UCSD-AML1 (cell line): ENCODE measurements at regions not wholly inside any gene's neighbourhood (a gene's known extent, or its start where the extent isn't known, plus 50 kb on each side); places are given as distances from the start of the nearest gene placed in this dataset.
"Not testable (repeated sequence)": the region's sequence is repeated elsewhere in the genome, so short reads cannot be mapped to it uniquely, and the experiment has no call there.

ENCODE experiments used
- DNase-seq: peaks from one replicate; lab custom pipeline; 2025; ENCODE audit not compliant: unreplicated experiment; lab: John Stamatoyannopoulos, UW

- no peak for DNase-seq
Measured at GRCh38 chr4:135464311-135464710, 1262.7 kb upstream of the PABPC4L start.

GRCh38 chr4:135447598-135447997 lies 1246.0 kb upstream of the PABPC4L start:
- not testable (repeated sequence) for DNase-seq

- no peak for DNase-seq
Measured at GRCh38 chr4:135434936-135435335, 1233.3 kb upstream of the PABPC4L start.

GRCh38 chr4:135429528-135429927 lies 1227.9 kb upstream of the PABPC4L start:
- DNase-seq = no peak

- no peak for DNase-seq
Measured at GRCh38 chr4:135418353-135418752, 1216.8 kb upstream of the PABPC4L start.

GRCh38 chr4:135412213-135412612 lies 1210.6 kb upstream of the PABPC4L start:
- no peak for DNase-seq

GRCh38 chr4:135411251-135411650 lies 1209.7 kb upstream of the PABPC4L start:
- DNase-seq = no peak

- DNase-seq = not testable (repeated sequence)
Measured at GRCh38 chr4:135409261-135409660, 1207.7 kb upstream of the PABPC4L start.

- no peak for DNase-seq
Measured at GRCh38 chr4:135408109-135408508, 1206.5 kb upstream of the PABPC4L start.

GRCh38 chr4:135406597-135406996 lies 1205.0 kb upstream of the PABPC4L start:
- not testable (repeated sequence) for DNase-seq

- DNase-seq = no peak
Measured at GRCh38 chr4:135385830-135386581, 1184.4 kb upstream of the PABPC4L start.

GRCh38 chr4:135383356-135384288 lies 1182.0 kb upstream of the PABPC4L start:
- DNase-seq = no peak

- DNase-seq = no peak
Measured at GRCh38 chr4:135382280-135382959, 1180.8 kb upstream of the PABPC4L start.

- DNase-seq = no peak
Measured at GRCh38 chr4:135372131-135372530, 1170.5 kb upstream of the PABPC4L start.

GRCh38 chr4:135371137-135371536 lies 1169.5 kb upstream of the PABPC4L start:
- DNase-seq = peak; percentile 20

- DNase-seq = no peak
Measured at GRCh38 chr4:135368831-135369230, 1167.2 kb upstream of the PABPC4L start.

- no peak for DNase-seq
Measured at GRCh38 chr4:135365065-135365464, 1163.5 kb upstream of the PABPC4L start.

- no peak for DNase-seq
Measured at GRCh38 chr4:135359128-135359527, 1157.5 kb upstream of the PABPC4L start.

GRCh38 chr4:135357091-135357490 lies 1155.5 kb upstream of the PABPC4L start:
- DNase-seq = no peak

GRCh38 chr4:135354876-135355275 lies 1153.3 kb upstream of the PABPC4L start:
- no peak for DNase-seq

GRCh38 chr4:135353008-135353407 lies 1151.4 kb upstream of the PABPC4L start:
- no peak for DNase-seq
